ENCODE measurements at regions not wholly inside any gene's neighbourhood (a gene's known extent, or its start where the extent isn't known, plus 50 kb on each side); places are given as distances from the start of the nearest gene placed in this dataset.

DNA sequence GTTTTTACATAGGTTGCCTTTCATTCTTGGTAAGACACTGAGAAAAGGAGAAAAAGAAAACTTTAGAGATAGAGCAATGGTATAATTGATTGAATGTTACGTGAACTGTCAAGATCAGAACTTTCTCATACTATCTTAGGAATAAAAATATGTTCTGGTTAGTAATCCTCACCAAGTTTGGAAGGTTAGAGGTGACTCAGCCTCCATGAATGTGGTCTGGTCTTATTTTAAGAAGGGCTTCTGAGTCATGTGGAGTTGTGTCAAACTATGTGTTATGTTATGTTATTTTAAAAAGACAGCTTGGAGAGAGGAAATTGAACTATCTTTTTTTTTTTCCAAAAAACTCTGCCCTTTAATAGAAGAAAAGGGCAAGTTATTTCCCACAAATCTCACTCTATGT, 458.6 kb upstream of the KLF6 start:
- H3K79me2 ChIP-seq (ENCODE audit: insufficient read depth, low read length) = no peaks in the 10 kb centered on the region
- no peak overlapping the region for H3K27ac ChIP-seq (ENCODE audit: insufficient read length, low read depth, low read length)
- H2BK12ac ChIP-seq (ENCODE audit: insufficient read length, low read depth, low read length) = no peak overlapping the region
- TF ChIP-seq CTCF (conservative IDR thresholded peaks at IDR 0.05) = no peak
- no peaks in the 10 kb centered on the region for H3K9me3 Mint-ChIP-seq
- peaks cover 25 to 26% of the 10 kb centered on the region in 2 experiments for H3K4me1 Mint-ChIP-seq
- DNase-seq = no peak
- no peak overlapping the region for H4K5ac ChIP-seq (ENCODE audit: insufficient read length, low read depth, low read length)
- no peak overlapping the region for H3K4ac ChIP-seq (ENCODE audit: low read depth, low read length)
- no peak overlapping the region for H3K23ac ChIP-seq (ENCODE audit: insufficient read length, low read depth, low read length)
- no peaks in the 10 kb centered on the region for H3K9me3 ChIP-seq (ENCODE audit: control insufficient read depth, low read depth, low read length)
- no CpG with 5 or more reads among the region's 1 CpG for WGBS (ENCODE audit: extremely low coverage, insufficient read length, low lambda C conversion rate)
- no peaks in the 10 kb centered on the region for H3K79me1 ChIP-seq (ENCODE audit: insufficient read depth, low read depth, low read length, poor library complexity, severe bottlenecking)
- no peak overlapping the region for H2BK20ac ChIP-seq (ENCODE audit: low read depth, low read length, poor library complexity, severe bottlenecking)
- no peak overlapping the region for H3T11ph ChIP-seq (ENCODE audit: low read length)
- no peaks in the 10 kb centered on the region; a peak in 1 of 7 replicates for H3K36me3 Mint-ChIP-seq (ENCODE audit: insufficient read depth in 1 of 3, low read depth in 3 of 3)
- peaks cover 2% of the 10 kb centered on the region; the same call in 1 of the 2 replicates for H3K27me3 Mint-ChIP-seq (ENCODE audit: low read depth)
- no peaks in the 10 kb centered on the region for H3K27me3 ChIP-seq (ENCODE audit: insufficient read depth, low read length)
- H3K14ac ChIP-seq (ENCODE audit: insufficient read depth, low read length) = no peak overlapping the region
- no peak overlapping the region for H2BK15ac ChIP-seq (ENCODE audit: low read depth, low read length)
- H3K4me1 ChIP-seq (ENCODE audit: insufficient read depth, low read length) = peaks cover 8% of the 10 kb centered on the region
- H3K18ac ChIP-seq (ENCODE audit: insufficient read length, low read depth, low read length) = no peak overlapping the region
- no peak overlapping the region for H3K4me3 Mint-ChIP-seq
- H3K9ac ChIP-seq (ENCODE audit: extremely low read depth, insufficient read length, low read length) = no peak overlapping the region
- H3K56ac ChIP-seq (ENCODE audit: insufficient read length, low read depth, low read length) = no peak overlapping the region
- H4K8ac ChIP-seq (replicated peaks; ENCODE audit: insufficient read length, low read depth, low read length) = no peak overlapping the region
- H3K27ac Mint-ChIP-seq = no peak overlapping the region; a peak in 1 of 7 replicates
- H3K4me2 ChIP-seq (ENCODE audit: insufficient read depth, insufficient read length, low read length) = no peak overlapping the region
- no peaks in the 10 kb centered on the region for H3K23me2 ChIP-seq (ENCODE audit: insufficient read length, low read depth, low read length, poor library complexity, severe bottlenecking)
- H2AFZ ChIP-seq (ENCODE audit: low read length) = no peak overlapping the region
- H4K20me1 ChIP-seq (ENCODE audit: control insufficient read depth, insufficient read depth, insufficient read length) = no peaks in the 10 kb centered on the region
- no peak overlapping the region for H2AK5ac ChIP-seq (ENCODE audit: insufficient read length, low read length)
- no peak overlapping the region for H2BK120ac ChIP-seq (ENCODE audit: low read depth, low read length, poor library complexity, severe bottlenecking)
- no peak overlapping the region for H4K91ac ChIP-seq (ENCODE audit: insufficient read length, low read depth, low read length)
- no peak overlapping the region for H2BK5ac ChIP-seq (ENCODE audit: insufficient read length, low read length)
